Memory B cell (primary cell): ENCODE measurements at regions not wholly inside any gene's neighbourhood (a gene's known extent, or its start where the extent isn't known, plus 50 kb on each side); places are given as distances from the start of the nearest gene placed in this dataset.
"Not testable (repeated sequence)": the region's sequence is repeated elsewhere in the genome, so short reads cannot be mapped to it uniquely, and the experiment has no call there.

Source experiments
- ATAC-seq: fragments of 150-1000 bp; cut with Tn5 transposase; 2 replicates; pipeline ENCODE4 v1.10.0; 2021; ENCODE audit warnings: low read depth, mild to moderate bottlenecking, moderate library complexity
- DNase-seq, 2 donors: peaks; one replicate each; pipeline ENCODE4 v3.0.0; 2022; ENCODE audit warnings: low spot score in 2 of 2
- H3K27ac Mint-ChIP-seq: one replicate; pipeline ENCODE4 v1.8.0; 2022; ENCODE audit warnings: mild to moderate bottlenecking, moderate library complexity, mixed read lengths
- H3K27me3 Mint-ChIP-seq: one replicate; pipeline ENCODE4 v1.8.0; 2022; ENCODE audit warnings: mixed read lengths
- H3K36me3 Mint-ChIP-seq: one replicate; pipeline ENCODE4 v1.8.0; 2022; ENCODE audit warnings: mild to moderate bottlenecking, mixed read lengths
- H3K4me1 Mint-ChIP-seq: one replicate; pipeline ENCODE4 v1.8.0; 2022; ENCODE audit warnings: mixed read lengths
- H3K4me3 Mint-ChIP-seq: one replicate; pipeline ENCODE4 v1.8.0; 2022; ENCODE audit warnings: mild to moderate bottlenecking, moderate library complexity, mixed read lengths
- H3K9me3 Mint-ChIP-seq: one replicate; pipeline ENCODE4 v1.8.0; 2022; ENCODE audit warnings: mixed read lengths

GRCh38 chr10:71099731-71100361 lies 112.5 kb upstream of the UNC5B start:
- Mint-ChIP-seq H3K4me1 (no peaks in the 10 kb centered on the region), H3K27ac (no peak overlapping the region), H3K4me3 (no peak overlapping the region), H3K36me3 (no peaks in the 10 kb centered on the region), H3K27me3 (peaks cover 4% of the 10 kb centered on the region), H3K9me3 (peaks cover 2% of the 10 kb centered on the region)
- DNase-seq (no peak), ATAC-seq (no peak)

GRCh38 chr10:71103961-71104360 lies 108.4 kb upstream of the UNC5B start:
- Mint-ChIP-seq H3K4me3 (no peak overlapping the region), H3K27me3 (no peaks in the 10 kb centered on the region), H3K4me1 (peaks cover 10% of the 10 kb centered on the region), H3K36me3 (peaks cover 6% of the 10 kb centered on the region), H3K9me3 (peaks cover 5% of the 10 kb centered on the region), H3K27ac (no peak overlapping the region)
- DNase-seq (no peak), ATAC-seq (no peak)

- Mint-ChIP-seq H3K27ac (peak overlapping the region; percentile 35), H3K4me1 (peaks cover 10% of the 10 kb centered on the region)
- not testable (repeated sequence) for H3K4me3 Mint-ChIP-seq, H3K9me3 Mint-ChIP-seq, H3K36me3 Mint-ChIP-seq, H3K27me3 Mint-ChIP-seq
- DNase-seq (peak in 1 of 2 donors; percentile 18), ATAC-seq (peak; percentile 64)
Observed at GRCh38 chr10:71106151-71106550, 106.2 kb upstream of the UNC5B start.

- ATAC-seq, H3K27me3 Mint-ChIP-seq, H3K36me3 Mint-ChIP-seq, DNase-seq, H3K9me3 Mint-ChIP-seq, H3K4me3 Mint-ChIP-seq, H3K27ac Mint-ChIP-seq: not testable (repeated sequence)
- peaks cover 10% of the 10 kb centered on the region for H3K4me1 Mint-ChIP-seq
Observed at GRCh38 chr10:71107117-71107516, 105.3 kb upstream of the UNC5B start.

DNA sequence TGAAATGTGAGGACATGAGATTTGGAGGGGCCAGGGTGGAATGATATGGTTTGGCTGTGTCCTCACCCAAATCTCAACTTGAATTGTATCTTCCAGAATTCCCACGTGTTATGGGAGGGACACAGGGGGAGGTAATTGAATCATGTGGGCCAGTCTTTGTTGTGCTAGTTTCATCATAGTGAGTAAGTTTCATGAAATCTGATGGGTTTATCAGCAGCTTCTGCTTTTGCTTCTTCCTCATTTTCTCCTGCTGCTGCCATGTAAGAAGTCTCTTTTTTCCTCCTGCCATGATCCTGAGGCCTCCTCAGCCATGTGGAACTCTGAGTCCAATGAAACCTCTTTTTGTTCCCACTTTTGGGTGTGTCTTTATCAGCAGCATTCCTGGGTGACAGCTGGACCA lies 104.3 kb upstream of the UNC5B start:
- H3K27me3 Mint-ChIP-seq, H3K4me3 Mint-ChIP-seq, H3K27ac Mint-ChIP-seq, DNase-seq, H3K36me3 Mint-ChIP-seq: not testable (repeated sequence)
- H3K9me3 Mint-ChIP-seq: peaks cover 12% of the 10 kb centered on the region
- ATAC-seq: peak; percentile 39
- peaks cover 10% of the 10 kb centered on the region for H3K4me1 Mint-ChIP-seq

GRCh38 chr10:71112138-71112785 lies 100.1 kb upstream of the UNC5B start:
- no peak overlapping the region for H3K27ac Mint-ChIP-seq
- H3K9me3 Mint-ChIP-seq: peaks cover 20% of the 10 kb centered on the region

DNA sequence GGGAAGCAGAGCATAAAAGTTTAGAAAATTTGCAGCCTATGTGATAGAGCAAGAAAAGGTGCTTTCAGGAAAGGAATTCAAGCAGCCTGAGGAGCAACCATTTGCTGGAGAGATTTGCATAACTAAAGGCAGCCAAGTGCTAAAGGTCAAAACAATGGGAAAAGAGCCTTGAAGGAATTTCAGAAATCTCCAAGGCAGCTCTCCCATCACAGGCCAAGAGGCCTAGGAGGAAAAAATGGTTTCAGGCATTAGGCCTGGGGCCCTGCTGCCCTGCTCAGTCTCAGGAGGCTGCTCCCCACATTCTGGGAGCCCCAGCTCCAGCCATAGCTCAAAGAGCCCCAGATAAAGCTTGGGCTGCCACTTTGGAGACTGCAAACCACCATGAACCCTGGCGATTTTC lies 95.9 kb upstream of the UNC5B start:
- Mint-ChIP-seq H3K4me3 (no peak overlapping the region), H3K36me3 (peaks cover 9% of the 10 kb centered on the region)
- no peak for DNase-seq

More at GRCh38 chr10:71112138-71112785, 100.1 kb upstream of the UNC5B start:
- peaks cover 12% of the 10 kb centered on the region for H3K36me3 Mint-ChIP-seq
- DNase-seq (no peak), ATAC-seq (no peak)
- H3K4me1 Mint-ChIP-seq: peaks cover 7% of the 10 kb centered on the region
- peaks cover 1% of the 10 kb centered on the region for H3K27me3 Mint-ChIP-seq
- H3K4me3 Mint-ChIP-seq: no peak overlapping the region

GRCh38 chr10:71117589-71117988 lies 94.8 kb upstream of the UNC5B start:
- peaks cover 21% of the 10 kb centered on the region for H3K9me3 Mint-ChIP-seq
- H3K4me1 Mint-ChIP-seq, H3K36me3 Mint-ChIP-seq, DNase-seq, ATAC-seq, H3K4me3 Mint-ChIP-seq, H3K27ac Mint-ChIP-seq, H3K27me3 Mint-ChIP-seq: not testable (repeated sequence)

More for the DNA sequence above, 95.9 kb upstream of the UNC5B start:
- H3K27me3 Mint-ChIP-seq: peaks cover 1% of the 10 kb centered on the region
- no peak for ATAC-seq
- no peak overlapping the region for H3K27ac Mint-ChIP-seq
- H3K9me3 Mint-ChIP-seq: peaks cover 27% of the 10 kb centered on the region
- no peaks in the 10 kb centered on the region for H3K4me1 Mint-ChIP-seq

DNA sequence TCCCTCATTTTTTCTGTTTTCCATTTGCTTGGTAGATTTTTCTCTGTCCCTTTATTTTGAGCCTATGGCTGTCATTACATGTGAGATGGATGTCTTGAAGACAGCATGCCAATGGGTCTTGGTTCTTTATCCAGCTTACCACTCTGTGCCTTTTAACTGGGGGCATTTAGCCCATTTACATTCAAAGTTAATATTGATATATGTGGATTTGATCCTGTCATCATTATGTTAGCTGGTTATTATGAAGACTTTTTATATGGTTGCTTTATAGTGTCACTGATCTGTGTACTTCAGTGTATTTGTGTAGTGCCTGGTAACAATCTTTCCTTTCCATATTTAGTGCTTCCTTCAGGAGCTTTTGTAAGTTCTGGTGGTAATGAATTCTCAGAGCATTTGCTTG lies 89.3 kb upstream of the UNC5B start:
- Mint-ChIP-seq H3K27me3 (peaks cover 11% of the 10 kb centered on the region), H3K4me1 (no peaks in the 10 kb centered on the region), H3K4me3 (no peak overlapping the region), H3K36me3 (no peaks in the 10 kb centered on the region), H3K9me3 (peaks cover 14% of the 10 kb centered on the region), H3K27ac (no peak overlapping the region)
- DNase-seq (no peak), ATAC-seq (no peak)

- no peak for ATAC-seq
- H3K9me3 Mint-ChIP-seq: peaks cover 8% of the 10 kb centered on the region
- no peak overlapping the region for H3K27ac Mint-ChIP-seq
- H3K36me3 Mint-ChIP-seq: no peaks in the 10 kb centered on the region
- DNase-seq: no peak
- no peaks in the 10 kb centered on the region for H3K4me1 Mint-ChIP-seq
- no peak overlapping the region for H3K4me3 Mint-ChIP-seq
- H3K27me3 Mint-ChIP-seq: peaks cover 11% of the 10 kb centered on the region
Observed at GRCh38 chr10:71124921-71125748, 87.2 kb upstream of the UNC5B start.

DNA sequence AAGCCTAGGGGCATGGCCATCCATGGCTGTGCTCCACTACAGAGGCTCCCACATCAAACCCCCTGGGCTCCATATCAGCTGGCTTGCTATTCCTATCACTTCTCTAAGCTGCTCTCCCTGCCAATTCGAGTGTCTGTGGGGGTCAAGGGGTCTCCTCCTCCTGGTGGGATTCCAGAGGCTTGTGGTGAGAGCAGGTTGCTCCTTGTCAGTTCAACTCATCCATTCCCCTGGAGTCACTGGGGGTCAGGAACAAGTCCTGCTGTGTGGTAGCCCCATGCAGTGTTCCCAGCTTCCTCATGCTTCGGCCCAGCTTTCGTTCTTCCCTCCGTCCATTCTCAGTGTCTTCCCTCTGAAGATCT lies 86.6 kb upstream of the UNC5B start:
- no peak for ATAC-seq
- Mint-ChIP-seq H3K4me1 (no peaks in the 10 kb centered on the region), H3K9me3 (peaks cover 4% of the 10 kb centered on the region), H3K27ac (no peak overlapping the region), H3K27me3 (peaks cover 11% of the 10 kb centered on the region), H3K36me3 (no peaks in the 10 kb centered on the region), H3K4me3 (no peak overlapping the region)
- no peak for DNase-seq

DNA sequence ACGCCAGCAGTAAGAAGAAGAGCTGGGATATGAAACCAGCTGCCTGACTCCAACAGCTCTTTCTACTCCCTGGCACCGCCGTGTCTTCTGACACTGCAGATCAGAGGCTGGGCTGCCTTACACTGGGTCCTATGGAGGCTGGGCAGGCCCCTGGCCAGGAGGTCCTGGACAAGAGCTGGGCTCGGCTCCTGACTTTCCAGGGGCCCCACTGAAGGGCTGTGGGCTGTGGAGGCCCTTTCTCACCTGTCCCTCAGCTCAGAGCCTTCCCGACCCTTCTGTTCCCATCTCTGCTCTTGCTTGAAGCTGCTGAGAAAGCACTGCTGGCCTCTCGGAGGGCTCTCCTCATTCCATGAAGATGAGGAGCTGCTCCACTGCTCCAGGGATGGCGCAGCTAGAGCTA lies 85.9 kb upstream of the UNC5B start:
- Mint-ChIP-seq H3K27ac (no peak overlapping the region), H3K36me3 (no peaks in the 10 kb centered on the region), H3K4me1 (no peaks in the 10 kb centered on the region), H3K27me3 (peaks cover 11% of the 10 kb centered on the region), H3K9me3 (no peaks in the 10 kb centered on the region), H3K4me3 (no peak overlapping the region)
- no peak for DNase-seq
- ATAC-seq: no peak

DNA sequence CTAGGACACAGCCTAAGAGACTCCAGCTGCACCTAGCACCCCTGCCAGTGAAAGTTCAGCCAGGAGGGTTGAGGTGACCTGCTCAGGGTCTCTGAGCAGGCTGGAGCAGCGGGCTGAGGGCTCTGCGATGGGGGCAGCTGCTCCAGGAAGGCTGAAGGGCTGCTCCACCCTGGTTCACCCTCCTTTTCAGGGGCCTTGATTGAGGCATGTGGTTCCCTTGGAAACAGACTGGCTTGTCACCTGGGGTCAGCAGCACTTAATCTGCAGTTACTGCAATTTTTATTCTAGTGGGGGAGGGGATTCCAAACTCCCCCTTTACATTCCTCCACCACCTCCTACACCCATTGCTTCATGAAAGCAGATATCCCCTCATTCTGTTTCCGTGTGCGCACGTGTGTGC lies 85.3 kb upstream of the UNC5B start:
- Mint-ChIP-seq H3K27ac (no peak overlapping the region), H3K36me3 (no peaks in the 10 kb centered on the region), H3K4me3 (no peak overlapping the region), H3K9me3 (no peaks in the 10 kb centered on the region), H3K4me1 (no peaks in the 10 kb centered on the region), H3K27me3 (peaks cover 11% of the 10 kb centered on the region)
- ATAC-seq: no peak
- DNase-seq: no peak

DNA sequence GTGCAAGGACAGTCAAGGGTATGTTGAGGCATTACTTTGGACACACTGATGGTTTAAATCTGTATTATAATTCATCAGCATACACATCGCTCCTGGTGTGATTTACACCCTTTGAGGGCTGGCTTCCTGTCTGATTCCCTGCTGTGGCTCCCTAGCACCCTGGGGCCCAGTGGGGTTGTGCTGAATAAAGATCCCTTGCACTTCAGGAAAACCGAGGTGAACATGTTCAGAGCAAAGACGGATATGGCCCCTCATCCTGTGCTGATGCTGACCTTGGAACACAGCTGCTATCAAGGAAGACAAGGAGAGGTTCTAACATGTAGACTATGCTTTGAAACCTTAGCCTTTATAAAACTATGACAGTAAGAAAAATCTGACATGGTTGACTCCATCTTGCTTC lies 84.6 kb upstream of the UNC5B start:
- H3K4me1 Mint-ChIP-seq: no peaks in the 10 kb centered on the region
- H3K4me3 Mint-ChIP-seq: no peak overlapping the region
- H3K9me3 Mint-ChIP-seq: no peaks in the 10 kb centered on the region
- DNase-seq (no peak), ATAC-seq (no peak)
- no peaks in the 10 kb centered on the region for H3K36me3 Mint-ChIP-seq
- H3K27ac Mint-ChIP-seq: no peak overlapping the region
- H3K27me3 Mint-ChIP-seq: peaks cover 15% of the 10 kb centered on the region
